HS-27A (cell line): ENCODE measurements at regions not wholly inside any gene's neighbourhood (a gene's known extent, or its start where the extent isn't known, plus 50 kb on each side); places are given as distances from the start of the nearest gene placed in this dataset.
"Not testable (repeated sequence)": the region's sequence is repeated elsewhere in the genome, so short reads cannot be mapped to it uniquely, and the experiment has no call there.

ENCODE experiments used
- DNase-seq: peaks from one replicate; pipeline ENCODE4 v3.0.0-alpha.2; 2012; ENCODE audit warnings: low read depth, missing footprints

- DNase-seq = no peak
Observed at GRCh38 chr6:137655291-137655690, 161.1 kb upstream of the OLIG3 start.

- DNase-seq = no peak
Observed at GRCh38 chr6:137656735-137657134, 162.5 kb upstream of the OLIG3 start.

GRCh38 chr6:137657351-137657911, 163.2 kb upstream of the OLIG3 start:
- DNase-seq = no peak

GRCh38 chr6:137658287-137658686, 164.1 kb upstream of the OLIG3 start:
- no peak for DNase-seq

- no peak for DNase-seq
Observed at GRCh38 chr6:137659871-137660270, 165.7 kb upstream of the OLIG3 start.

GRCh38 chr6:137660296-137660731, 166.1 kb upstream of the OLIG3 start:
- no peak for DNase-seq

GRCh38 chr6:137661601-137662000, 167.4 kb upstream of the OLIG3 start:
- DNase-seq = no peak

- DNase-seq = no peak
Observed at GRCh38 chr6:137664183-137664582, 170.0 kb upstream of the OLIG3 start.

GRCh38 chr6:137665342-137665934, 171.2 kb upstream of the OLIG3 start:
- no peak for DNase-seq

- DNase-seq = no peak
Observed at GRCh38 chr6:137666202-137666774, 172.1 kb upstream of the OLIG3 start.

- DNase-seq = no peak
Observed at GRCh38 chr6:137673603-137674002, 179.4 kb upstream of the OLIG3 start.

GRCh38 chr6:137676888-137677287, 182.7 kb upstream of the OLIG3 start:
- DNase-seq = no peak

- DNase-seq = no peak
Observed at GRCh38 chr6:137677709-137678108, 183.5 kb upstream of the OLIG3 start.

GRCh38 chr6:137678451-137678850, 184.3 kb upstream of the OLIG3 start:
- DNase-seq = no peak

- no peak for DNase-seq
Observed at GRCh38 chr6:137680705-137681346, 186.2 kb upstream of the TNFAIP3 start.

GRCh38 chr6:137681445-137682009, 185.5 kb upstream of the TNFAIP3 start:
- no peak for DNase-seq

- not testable (repeated sequence) for DNase-seq
Observed at GRCh38 chr6:137682658-137683057, 184.4 kb upstream of the TNFAIP3 start.

- DNase-seq = no peak
Observed at GRCh38 chr6:137683916-137684315, 183.1 kb upstream of the TNFAIP3 start.

GRCh38 chr6:137685798-137686375, 181.2 kb upstream of the TNFAIP3 start:
- no peak for DNase-seq

GRCh38 chr6:137687818-137688217, 179.2 kb upstream of the TNFAIP3 start:
- DNase-seq = no peak

- DNase-seq = no peak
Observed at GRCh38 chr6:137688230-137688971, 178.7 kb upstream of the TNFAIP3 start.

GRCh38 chr6:137689377-137689776, 177.7 kb upstream of the TNFAIP3 start:
- DNase-seq = no peak
